ENCODE measurements at regions not wholly inside any gene's neighbourhood (a gene's known extent, or its start where the extent isn't known, plus 50 kb on each side); places are given as distances from the start of the nearest gene placed in this dataset.

- DNase-seq (ENCODE audit: low spot score), result no peak
Measured at GRCh38 chr10:20981419-20981953, 84.4 kb upstream of the NEBL start.

- DNase-seq (ENCODE audit: low spot score), result no peak
Measured at GRCh38 chr10:20978617-20979016, 81.5 kb upstream of the NEBL start.

GRCh38 chr10:20977300-20977699 is 80.2 kb upstream of the NEBL start:
- no peak for DNase-seq (ENCODE audit: low spot score)

DNA sequence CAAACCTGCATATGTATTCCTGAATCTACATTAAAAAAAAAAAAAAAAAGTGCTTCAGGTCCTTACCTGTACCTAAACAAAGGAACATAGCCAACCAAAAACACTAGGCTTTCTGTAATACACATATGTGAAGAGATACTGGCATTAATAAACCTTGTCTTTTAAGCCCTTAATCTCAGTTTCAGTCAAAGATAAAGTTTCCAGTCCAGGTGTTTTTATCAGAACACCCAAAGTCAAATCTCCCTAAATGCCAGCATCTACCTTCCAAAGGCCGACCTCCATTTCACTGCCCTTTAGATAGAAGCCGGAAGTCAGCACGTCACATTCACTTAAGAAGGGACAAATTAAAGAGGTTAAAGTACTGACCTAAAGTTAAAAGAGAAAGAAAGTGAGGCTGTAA is 79.8 kb upstream of the NEBL start:
- DNase-seq (ENCODE audit: low spot score), result no peak

- no peak for DNase-seq (ENCODE audit: low spot score)
Measured at GRCh38 chr10:20976390-20976789, 79.3 kb upstream of the NEBL start.

DNA sequence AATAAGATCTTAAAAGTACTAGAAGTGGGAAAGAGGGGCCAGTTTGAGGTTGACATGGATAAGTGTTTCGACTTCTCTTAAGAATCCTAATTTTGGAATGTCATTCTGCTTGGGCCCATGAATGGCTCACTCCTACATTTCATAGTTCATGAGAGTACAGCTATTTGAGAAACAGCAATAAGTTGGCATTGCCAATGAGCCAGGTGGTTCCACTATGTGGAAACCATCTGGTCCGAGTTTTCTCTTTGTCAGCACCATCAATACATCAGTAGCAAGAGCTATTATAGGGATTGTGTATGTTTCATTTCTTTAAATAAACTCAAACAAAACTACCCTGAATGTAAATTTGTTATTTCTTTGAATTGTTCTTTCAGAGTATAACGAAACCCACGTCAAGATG is 78.1 kb upstream of the NEBL start:
- DNase-seq (ENCODE audit: low spot score), result no peak

GRCh38 chr10:20972925-20973324 is 75.8 kb upstream of the NEBL start:
- no peak for DNase-seq (ENCODE audit: low spot score)

- no peak for DNase-seq (ENCODE audit: low spot score)
Measured at GRCh38 chr10:20971901-20972300, 74.8 kb upstream of the NEBL start.

DNA sequence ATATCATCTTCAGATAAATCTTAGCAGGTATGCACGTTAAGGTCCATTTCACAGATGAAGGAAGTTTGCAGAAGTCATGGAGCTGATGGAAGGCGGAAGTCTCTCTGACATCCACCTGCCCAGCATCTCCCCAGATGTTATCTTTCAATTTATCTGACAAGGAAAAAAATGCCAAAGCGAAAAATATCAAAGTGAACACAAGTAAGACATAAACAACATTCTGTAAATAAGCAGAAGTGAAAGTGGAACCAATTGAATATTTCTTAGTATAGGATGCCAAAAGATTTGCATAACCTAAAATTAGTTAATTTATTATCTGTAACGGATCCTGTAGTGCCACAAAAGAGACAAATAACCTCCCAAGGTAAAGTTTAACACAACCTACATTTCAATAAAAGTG is 73.6 kb upstream of the NEBL start:
- DNase-seq (ENCODE audit: low spot score), result no peak

- no peak for DNase-seq (ENCODE audit: low spot score)
Measured at GRCh38 chr10:20970044-20970443, 72.9 kb upstream of the NEBL start.

- no peak for DNase-seq (ENCODE audit: low spot score)
Measured at GRCh38 chr10:20966426-20966825, 69.3 kb upstream of the NEBL start.

- no peak for DNase-seq (ENCODE audit: low spot score)
Measured at GRCh38 chr10:20963721-20964595, 66.8 kb upstream of the NEBL start.

GRCh38 chr10:20963056-20963455 is 65.9 kb upstream of the NEBL start:
- DNase-seq (ENCODE audit: low spot score), result no peak

- DNase-seq (ENCODE audit: low spot score), result no peak
Measured at GRCh38 chr10:20962165-20962564, 65.1 kb upstream of the NEBL start.

GRCh38 chr10:20959242-20959641 is 62.1 kb upstream of the NEBL start:
- no peak for DNase-seq (ENCODE audit: low spot score)

GRCh38 chr10:20958764-20959163 is 61.7 kb upstream of the NEBL start:
- DNase-seq (ENCODE audit: low spot score), result no peak

DNA sequence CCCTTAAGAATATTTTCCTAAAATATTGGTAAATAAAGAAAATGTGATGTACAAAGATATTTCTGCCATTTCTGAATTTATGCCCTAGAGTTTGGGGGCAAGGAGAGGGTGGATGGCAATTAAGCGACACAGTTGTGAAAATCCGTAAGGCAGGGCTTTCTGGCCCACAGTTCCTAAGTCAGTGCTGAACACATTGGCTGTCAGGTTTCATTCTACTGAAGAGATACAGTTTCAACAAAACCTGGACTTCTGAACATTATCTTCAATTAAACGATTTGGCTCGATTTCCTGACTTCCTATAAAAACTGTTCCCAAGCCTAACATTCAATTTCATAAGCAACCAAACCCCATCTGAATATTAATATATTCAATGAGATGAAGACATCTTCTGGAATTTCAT is 61.1 kb upstream of the NEBL start:
- no peak for DNase-seq (ENCODE audit: low spot score)

DNA sequence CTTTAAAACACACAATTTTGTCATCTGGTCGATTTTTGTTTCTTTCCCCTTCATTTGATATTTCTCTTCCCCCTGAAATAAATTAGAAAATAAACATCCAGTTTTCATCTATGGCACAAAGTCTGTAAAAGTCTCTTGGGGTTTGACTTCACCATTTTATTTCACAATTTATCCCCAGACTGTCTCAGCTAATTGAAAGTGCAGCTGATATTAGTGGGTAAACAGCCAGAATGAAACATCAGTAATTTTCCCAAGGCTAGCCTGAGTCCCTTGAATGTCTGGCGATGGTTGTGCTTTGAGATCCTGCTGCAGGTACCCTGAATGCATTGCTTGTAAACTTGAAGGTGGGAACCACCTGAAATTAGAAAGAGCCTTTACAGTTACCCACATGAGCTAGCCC is 60.6 kb upstream of the NEBL start:
- DNase-seq (ENCODE audit: low spot score), result no peak

GRCh38 chr10:20956843-20957242 is 59.7 kb upstream of the NEBL start:
- no peak for DNase-seq (ENCODE audit: low spot score)

DNA sequence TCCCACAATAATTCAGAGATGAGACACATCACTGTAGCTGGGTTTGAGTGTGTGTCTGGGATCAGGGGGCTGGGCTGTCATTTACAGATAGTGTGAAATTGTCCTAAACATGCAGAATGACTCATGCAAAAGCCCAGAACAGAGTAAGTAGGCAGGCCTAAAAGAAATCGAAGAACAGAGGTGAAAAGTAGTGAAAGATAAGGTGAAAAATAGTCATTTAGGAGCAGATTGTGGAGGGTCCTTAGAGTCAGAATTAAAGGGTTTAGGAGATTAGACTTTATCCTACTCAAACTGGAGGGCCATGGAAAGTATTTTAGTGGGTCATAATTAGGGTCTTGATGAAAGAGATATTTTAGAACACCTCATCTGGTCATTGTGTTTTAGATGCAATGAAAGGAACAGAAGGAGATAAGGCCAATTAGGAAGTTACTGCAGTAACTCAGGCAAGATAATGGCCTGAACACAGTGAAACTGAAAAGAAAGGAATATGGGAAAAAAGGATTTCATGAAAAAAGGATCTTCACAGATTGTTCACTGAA is 58.3 kb upstream of the NEBL start:
- DNase-seq (ENCODE audit: low spot score), result no peak

DNA sequence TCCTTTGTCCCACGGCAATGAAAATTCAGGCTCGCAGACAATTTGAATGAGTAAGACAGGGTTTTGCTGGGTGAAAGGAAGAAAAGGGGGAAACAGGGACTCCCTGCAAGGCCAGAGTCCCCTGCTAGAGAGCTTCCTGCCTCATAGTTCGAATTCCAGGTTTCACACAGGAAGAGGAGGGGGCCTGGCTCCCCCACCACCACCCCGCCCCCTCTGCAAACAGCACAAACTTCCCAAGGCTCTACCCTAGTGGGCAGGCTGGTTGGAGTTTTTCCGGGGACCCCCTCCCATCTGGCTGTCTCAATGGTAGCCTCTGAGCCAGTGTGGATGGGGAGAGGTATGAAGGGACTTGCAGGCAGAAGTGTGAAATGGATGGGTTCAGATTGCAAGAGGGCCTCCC is 57.4 kb upstream of the NEBL start:
- no peak for DNase-seq (ENCODE audit: low spot score)

GRCh38 chr10:20953120-20953519 is 56.0 kb upstream of the NEBL start:
- no peak for DNase-seq (ENCODE audit: low spot score)

DNA sequence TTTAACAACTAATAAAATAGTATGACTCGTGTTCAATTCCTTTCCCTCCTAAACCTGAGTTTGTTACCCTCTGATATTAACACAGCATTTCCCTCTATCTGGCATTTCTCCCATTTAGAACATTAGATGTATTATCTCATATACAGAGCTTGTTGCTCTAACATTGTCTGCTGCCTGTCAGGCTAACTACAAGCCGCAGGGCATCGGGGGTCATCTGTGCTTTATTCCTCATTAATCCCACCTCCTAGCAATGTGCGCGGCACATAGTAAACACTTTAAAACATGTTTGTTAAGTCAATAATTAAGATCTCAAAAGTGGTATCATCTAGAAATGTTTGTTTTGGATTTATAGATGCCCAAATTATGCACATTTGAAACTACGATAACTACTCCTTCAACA is 52.9 kb upstream of the NEBL start:
- no peak for DNase-seq (ENCODE audit: low spot score)

Measured in hematopoietic multipotent progenitor cell treated with erythropoietin and hydrocortisone succinate and interleukin-3 and kit ligand, for 17 days (in vitro differentiated cells).